Neural progenitor cell (in vitro differentiated cells): ENCODE measurements at regions not wholly inside any gene's neighbourhood (a gene's known extent, or its start where the extent isn't known, plus 50 kb on each side); places are given as distances from the start of the nearest gene placed in this dataset.

Source experiments
- DNase-seq: peaks from one replicate; pipeline ENCODE4 v3.0.0-alpha.2; 2016; ENCODE audit warnings: low spot score
- H2AFZ ChIP-seq: fragments of 200-600 bp; sonication (generic); replicated peaks from 2 replicates; pipeline ENCODE4 v1.6.1; 2016; ENCODE audit warnings: antibody characterized with exemption
- H3F3A ChIP-seq: fragments of 200-600 bp; sonication (generic); 2 replicates; pipeline ENCODE4 v1.6.1; 2016; ENCODE audit warnings: antibody characterized with exemption, low read depth
- H3K27ac ChIP-seq: fragments of 200-600 bp; sonication (generic); 2 replicates; pipeline ENCODE4 v1.5.1; 2016; ENCODE audit warnings: mild to moderate bottlenecking
- H3K27me3 ChIP-seq: fragments of 200-600 bp; sonication (generic); 2 replicates; pipeline ENCODE4 v1.6.1; 2016; ENCODE audit warnings: mild to moderate bottlenecking, moderate library complexity
- H3K36me3 ChIP-seq: fragments of 200-600 bp; sonication (generic); 2 replicates; pipeline ENCODE4 v1.5.1; 2016
- H3K4me1 ChIP-seq: fragments of 200-600 bp; sonication (generic); 2 replicates; pipeline ENCODE4 v1.6.1; 2016; ENCODE audit warnings: mixed run types
- H3K4me2 ChIP-seq: fragments of 200-600 bp; sonication (generic); 2 replicates; pipeline ENCODE4 v1.6.1; 2016
- H3K4me3 ChIP-seq: fragments of 200-600 bp; sonication (generic); 2 replicates; pipeline ENCODE4 v1.5.1; 2016
- H3K79me2 ChIP-seq: fragments of 200-600 bp; sonication (generic); 2 replicates; pipeline ENCODE4 v1.6.1; 2016; ENCODE audit warnings: low read depth
- H3K9ac ChIP-seq: fragments of 200-600 bp; sonication (generic); 2 replicates; pipeline ENCODE4 v1.6.1; 2016
- H3K9me3 ChIP-seq: fragments of 200-600 bp; sonication (generic); 2 replicates; pipeline ENCODE4 v1.5.1; 2016; ENCODE audit warnings: low read depth
- H4K20me1 ChIP-seq: fragments of 200-600 bp; sonication (generic); 2 replicates; pipeline ENCODE4 v1.6.1; 2016; ENCODE audit warnings: low read depth
- H3K27ac Mint-ChIP-seq: 3 replicates; pipeline ENCODE4 v1.8.0; 2021; ENCODE audit warnings: mixed read lengths
- H3K27me3 Mint-ChIP-seq: 2 replicates; pipeline ENCODE4 v1.8.0; 2022; ENCODE audit warnings: low read depth, mild to moderate bottlenecking, inconsistent platforms, moderate library complexity, mixed read lengths; ENCODE audit not compliant: insufficient read depth
- H3K36me3 Mint-ChIP-seq: 3 replicates; pipeline ENCODE4 v1.8.0; 2021; ENCODE audit warnings: mixed read lengths
- H3K4me1 Mint-ChIP-seq: 3 replicates; pipeline ENCODE4 v1.8.0; 2021; ENCODE audit warnings: mixed read lengths
- H3K4me3 Mint-ChIP-seq: 3 replicates; pipeline ENCODE4 v1.8.0; 2021; ENCODE audit warnings: mild to moderate bottlenecking, moderate library complexity, mixed read lengths
- H3K9me3 Mint-ChIP-seq: 3 replicates; pipeline ENCODE4 v1.8.0; 2020; ENCODE audit warnings: mixed read lengths
- EZH2 ChIP-seq: fragments of 200-600 bp; sonication (generic); IDR thresholded peaks from 2 replicates; pipeline ENCODE4 v1.6.1; 2017; ENCODE audit warnings: antibody characterized with exemption, mild to moderate bottlenecking, moderate library complexity
- EZH2phosphoT487 ChIP-seq: fragments of 200-600 bp; sonication (generic); IDR thresholded peaks from 2 replicates; pipeline ENCODE4 v1.6.1; 2017; ENCODE audit warnings: antibody characterized with exemption
- TF ChIP-seq, protein P1 (sequence below): fragments of 200-600 bp; sonication (generic); IDR thresholded peaks from 2 replicates; pipeline ENCODE4 v1.5.1; 2017; ENCODE audit warnings: antibody characterized with exemption, mild to moderate bottlenecking

DNA sequence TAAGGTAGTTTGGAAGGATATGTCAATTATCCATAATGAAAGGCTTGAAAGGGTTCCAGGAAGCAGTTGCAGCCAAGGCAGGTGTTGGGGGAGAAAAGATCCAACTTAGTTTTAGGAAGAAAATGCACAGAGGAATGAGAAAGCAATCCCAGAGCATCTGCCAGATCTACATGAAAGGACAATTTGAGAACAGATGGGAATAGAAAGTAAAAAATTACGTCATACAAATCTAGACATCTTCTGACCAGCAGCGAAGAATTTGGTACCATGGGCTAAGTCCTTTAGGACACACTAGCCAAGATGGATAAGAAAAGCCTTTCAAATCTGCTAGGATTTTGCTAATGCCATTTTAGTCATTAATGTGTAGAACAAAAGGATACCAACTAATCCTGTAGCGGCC lies 244.1 kb upstream of the PRR16 start:
- no peak overlapping the region for H3K4me3 ChIP-seq
- no peaks in the 10 kb centered on the region for H3F3A ChIP-seq
- H3K79me2 ChIP-seq = no peaks in the 10 kb centered on the region
- H3K4me1 ChIP-seq = no peaks in the 10 kb centered on the region
- H3K27me3 ChIP-seq = no peaks in the 10 kb centered on the region
- Mint-ChIP-seq H3K4me1 (peaks cover 2% of the 10 kb centered on the region), H3K36me3 (no peaks in the 10 kb centered on the region), H3K9me3 (no peaks in the 10 kb centered on the region), H3K27me3 (no peaks in the 10 kb centered on the region), H3K4me3 (no peak overlapping the region), H3K27ac (no peak overlapping the region)
- H3K36me3 ChIP-seq = no peaks in the 10 kb centered on the region
- no peak for DNase-seq
- H2AFZ ChIP-seq = no peak overlapping the region
- no peak overlapping the region for H3K27ac ChIP-seq
- H3K4me2 ChIP-seq = no peak overlapping the region
- TF ChIP-seq EZH2phosphoT487 (no peak), EZH2 (no peak)
- TF ChIP-seq, protein P1, sequence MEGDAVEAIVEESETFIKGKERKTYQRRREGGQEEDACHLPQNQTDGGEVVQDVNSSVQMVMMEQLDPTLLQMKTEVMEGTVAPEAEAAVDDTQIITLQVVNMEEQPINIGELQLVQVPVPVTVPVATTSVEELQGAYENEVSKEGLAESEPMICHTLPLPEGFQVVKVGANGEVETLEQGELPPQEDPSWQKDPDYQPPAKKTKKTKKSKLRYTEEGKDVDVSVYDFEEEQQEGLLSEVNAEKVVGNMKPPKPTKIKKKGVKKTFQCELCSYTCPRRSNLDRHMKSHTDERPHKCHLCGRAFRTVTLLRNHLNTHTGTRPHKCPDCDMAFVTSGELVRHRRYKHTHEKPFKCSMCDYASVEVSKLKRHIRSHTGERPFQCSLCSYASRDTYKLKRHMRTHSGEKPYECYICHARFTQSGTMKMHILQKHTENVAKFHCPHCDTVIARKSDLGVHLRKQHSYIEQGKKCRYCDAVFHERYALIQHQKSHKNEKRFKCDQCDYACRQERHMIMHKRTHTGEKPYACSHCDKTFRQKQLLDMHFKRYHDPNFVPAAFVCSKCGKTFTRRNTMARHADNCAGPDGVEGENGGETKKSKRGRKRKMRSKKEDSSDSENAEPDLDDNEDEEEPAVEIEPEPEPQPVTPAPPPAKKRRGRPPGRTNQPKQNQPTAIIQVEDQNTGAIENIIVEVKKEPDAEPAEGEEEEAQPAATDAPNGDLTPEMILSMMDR = no peak
- no peak overlapping the region for H3K9ac ChIP-seq
- H3K9me3 ChIP-seq = no peaks in the 10 kb centered on the region
- no peaks in the 10 kb centered on the region for H4K20me1 ChIP-seq

DNA sequence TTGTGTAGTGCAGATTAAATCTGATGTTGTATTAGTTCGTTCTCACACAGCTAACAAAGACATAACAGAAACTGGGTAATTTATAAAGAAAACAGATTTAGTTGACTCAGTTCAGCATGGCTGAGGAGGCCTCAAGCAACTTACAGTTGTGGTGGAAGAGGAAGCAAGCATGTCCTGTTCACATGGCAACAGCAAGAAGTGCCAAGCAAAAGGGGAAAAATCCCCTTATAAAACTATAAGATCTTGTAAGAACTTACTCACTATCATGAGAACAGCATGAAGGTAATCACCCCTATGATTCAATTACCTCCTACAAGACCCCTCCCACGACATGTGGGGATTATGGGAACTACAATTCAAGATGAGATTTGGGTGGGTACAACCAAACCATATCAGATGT lies 238.6 kb upstream of the PRR16 start:
- Mint-ChIP-seq H3K4me3 (no peak overlapping the region), H3K27ac (no peak overlapping the region)
- no peak for TF ChIP-seq EZH2
- no peak for TF ChIP-seq EZH2phosphoT487
- TF ChIP-seq, protein P1 = no peak

DNA sequence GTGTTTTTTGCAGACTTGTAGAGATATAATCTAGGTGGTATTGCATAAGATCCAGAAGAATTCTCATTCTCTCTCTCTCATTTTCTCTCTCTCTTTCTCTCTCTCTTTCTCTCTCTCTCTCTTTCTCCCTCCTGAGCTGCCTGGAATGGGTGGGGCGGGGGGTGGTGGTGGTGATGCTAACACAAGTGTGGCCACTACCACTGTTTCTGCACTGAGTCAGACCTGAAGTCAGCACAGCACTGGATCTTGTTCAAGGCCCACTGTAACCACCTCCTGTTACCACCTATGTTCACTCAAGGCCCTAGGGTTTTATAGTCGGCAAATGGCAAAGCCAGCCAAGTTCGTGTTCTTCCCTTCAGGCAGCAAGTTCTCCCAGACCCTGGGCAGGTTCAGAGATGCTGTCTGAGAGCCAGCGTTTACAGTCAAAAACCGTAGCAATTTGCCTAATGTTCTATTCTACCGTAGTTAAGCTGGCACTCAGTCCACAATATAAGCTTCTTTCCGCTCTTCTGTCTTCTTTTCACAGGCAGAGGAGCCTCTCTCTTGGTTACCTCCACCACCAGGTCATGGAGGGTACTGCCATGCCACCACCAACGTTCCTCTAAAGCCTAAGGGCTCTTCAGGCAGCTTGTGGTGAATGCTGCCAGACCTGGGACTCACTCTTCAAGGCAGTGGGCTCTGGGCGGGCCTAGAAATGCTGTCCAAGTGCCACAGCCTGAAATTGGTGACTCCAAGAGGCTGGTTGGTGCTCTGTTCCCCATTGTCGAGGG lies 235.7 kb upstream of the PRR16 start:
- H3K4me2 ChIP-seq = no peak overlapping the region
- H3K9me3 ChIP-seq = no peaks in the 10 kb centered on the region
- no peaks in the 10 kb centered on the region for H3K36me3 Mint-ChIP-seq
- no peak for TF ChIP-seq EZH2
- TF ChIP-seq, protein P1 = no peak
- TF ChIP-seq EZH2phosphoT487 = no peak
- no peaks in the 10 kb centered on the region for H4K20me1 ChIP-seq
- no peak overlapping the region for H3K4me3 Mint-ChIP-seq
- H3K27ac ChIP-seq = no peak overlapping the region
- H3K27me3 Mint-ChIP-seq = no peaks in the 10 kb centered on the region
- H2AFZ ChIP-seq = no peak overlapping the region
- DNase-seq = peak; percentile 7
- no peaks in the 10 kb centered on the region for H3K27me3 ChIP-seq
- H3K4me1 ChIP-seq = no peaks in the 10 kb centered on the region
- no peak overlapping the region for H3K27ac Mint-ChIP-seq
- no peaks in the 10 kb centered on the region for H3K79me2 ChIP-seq
- no peak overlapping the region for H3K9ac ChIP-seq
- no peaks in the 10 kb centered on the region for H3K4me1 Mint-ChIP-seq
- no peaks in the 10 kb centered on the region for H3F3A ChIP-seq
- no peak overlapping the region for H3K4me3 ChIP-seq
- no peaks in the 10 kb centered on the region for H3K9me3 Mint-ChIP-seq
- no peaks in the 10 kb centered on the region for H3K36me3 ChIP-seq

More for the DNA sequence above, 238.6 kb upstream of the PRR16 start:
- H3K4me2 ChIP-seq = no peak overlapping the region
- no peak overlapping the region for H3K4me3 ChIP-seq
- H3K4me1 ChIP-seq = no peaks in the 10 kb centered on the region
- H3K9ac ChIP-seq = no peak overlapping the region
- no peaks in the 10 kb centered on the region for H3K36me3 Mint-ChIP-seq
- no peaks in the 10 kb centered on the region for H3K9me3 Mint-ChIP-seq
- no peaks in the 10 kb centered on the region for H3K27me3 ChIP-seq
- no peak overlapping the region for H2AFZ ChIP-seq
- H3K4me1 Mint-ChIP-seq = no peaks in the 10 kb centered on the region
- no peaks in the 10 kb centered on the region for H4K20me1 ChIP-seq
- H3K36me3 ChIP-seq = no peaks in the 10 kb centered on the region
- no peaks in the 10 kb centered on the region for H3F3A ChIP-seq
- H3K27me3 Mint-ChIP-seq = no peaks in the 10 kb centered on the region
- H3K79me2 ChIP-seq = no peaks in the 10 kb centered on the region
- DNase-seq = no peak
- H3K27ac ChIP-seq = no peak overlapping the region
- H3K9me3 ChIP-seq = no peaks in the 10 kb centered on the region
